ENCODE measurements at regions not wholly inside any gene's neighbourhood (a gene's known extent, or its start where the extent isn't known, plus 50 kb on each side); places are given as distances from the start of the nearest gene placed in this dataset.

GRCh38 chr7:41305001-41305400 lies 397.9 kb downstream of the INHBA start:
- TF ChIP-seq CTCF (IDR thresholded peaks at IDR 0.05) (no peak), POLR2A (IDR thresholded peaks at IDR 0.05) (no peak), EP300 (IDR thresholded peaks at IDR 0.05; ENCODE audit: low read depth) (no peak)
